ENCODE measurements at regions not wholly inside any gene's neighbourhood (a gene's known extent, or its start where the extent isn't known, plus 50 kb on each side); places are given as distances from the start of the nearest gene placed in this dataset.
A peak's percentile ranks its signal among the peaks of the same experiment; 100 is the strongest.

DNA sequence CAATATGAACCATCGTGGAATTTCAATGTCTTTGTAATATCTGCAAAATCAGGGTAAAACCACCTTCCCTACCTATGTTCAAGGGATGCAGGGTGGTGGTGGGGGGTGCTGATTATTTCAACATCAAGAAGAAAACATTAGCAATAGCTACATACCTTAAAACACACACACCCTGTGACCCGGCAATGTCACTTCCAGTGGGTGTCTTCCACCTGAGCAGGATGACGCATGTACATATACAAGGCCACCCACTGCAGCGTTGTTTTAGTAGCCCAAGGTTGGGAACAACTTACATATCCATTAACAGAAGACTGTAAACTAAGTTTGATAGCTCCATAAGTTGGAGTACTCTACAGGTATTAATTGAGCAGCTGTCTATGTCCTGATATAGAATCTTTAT is 62.6 kb upstream of the SIRPG start:
- no peaks in the 10 kb centered on the region for H3K36me3 ChIP-seq
- intact Hi-C loops (cut with DNase I) = no loop called here
- no peak for FAIRE-seq
- no peak for DNase-seq
- no peaks in the 10 kb centered on the region for H3K4me1 ChIP-seq
- H3K4me3 ChIP-seq = no peak overlapping the region
- TF ChIP-seq, protein P1, sequence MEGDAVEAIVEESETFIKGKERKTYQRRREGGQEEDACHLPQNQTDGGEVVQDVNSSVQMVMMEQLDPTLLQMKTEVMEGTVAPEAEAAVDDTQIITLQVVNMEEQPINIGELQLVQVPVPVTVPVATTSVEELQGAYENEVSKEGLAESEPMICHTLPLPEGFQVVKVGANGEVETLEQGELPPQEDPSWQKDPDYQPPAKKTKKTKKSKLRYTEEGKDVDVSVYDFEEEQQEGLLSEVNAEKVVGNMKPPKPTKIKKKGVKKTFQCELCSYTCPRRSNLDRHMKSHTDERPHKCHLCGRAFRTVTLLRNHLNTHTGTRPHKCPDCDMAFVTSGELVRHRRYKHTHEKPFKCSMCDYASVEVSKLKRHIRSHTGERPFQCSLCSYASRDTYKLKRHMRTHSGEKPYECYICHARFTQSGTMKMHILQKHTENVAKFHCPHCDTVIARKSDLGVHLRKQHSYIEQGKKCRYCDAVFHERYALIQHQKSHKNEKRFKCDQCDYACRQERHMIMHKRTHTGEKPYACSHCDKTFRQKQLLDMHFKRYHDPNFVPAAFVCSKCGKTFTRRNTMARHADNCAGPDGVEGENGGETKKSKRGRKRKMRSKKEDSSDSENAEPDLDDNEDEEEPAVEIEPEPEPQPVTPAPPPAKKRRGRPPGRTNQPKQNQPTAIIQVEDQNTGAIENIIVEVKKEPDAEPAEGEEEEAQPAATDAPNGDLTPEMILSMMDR (IDR thresholded peaks at IDR 0.05) = no peak
- no peaks in the 10 kb centered on the region for H3K9me3 ChIP-seq
- no peak for ATAC-seq
- no peak overlapping the region for H3K27ac ChIP-seq
- H3K27me3 ChIP-seq = peaks cover 0 to 4% (median 0%) of the 10 kb centered on the region in 4 donors
- WGBS, 2 donors = 69 to 77% methylated on average over 4 of the region's 4 CpGs

DNA sequence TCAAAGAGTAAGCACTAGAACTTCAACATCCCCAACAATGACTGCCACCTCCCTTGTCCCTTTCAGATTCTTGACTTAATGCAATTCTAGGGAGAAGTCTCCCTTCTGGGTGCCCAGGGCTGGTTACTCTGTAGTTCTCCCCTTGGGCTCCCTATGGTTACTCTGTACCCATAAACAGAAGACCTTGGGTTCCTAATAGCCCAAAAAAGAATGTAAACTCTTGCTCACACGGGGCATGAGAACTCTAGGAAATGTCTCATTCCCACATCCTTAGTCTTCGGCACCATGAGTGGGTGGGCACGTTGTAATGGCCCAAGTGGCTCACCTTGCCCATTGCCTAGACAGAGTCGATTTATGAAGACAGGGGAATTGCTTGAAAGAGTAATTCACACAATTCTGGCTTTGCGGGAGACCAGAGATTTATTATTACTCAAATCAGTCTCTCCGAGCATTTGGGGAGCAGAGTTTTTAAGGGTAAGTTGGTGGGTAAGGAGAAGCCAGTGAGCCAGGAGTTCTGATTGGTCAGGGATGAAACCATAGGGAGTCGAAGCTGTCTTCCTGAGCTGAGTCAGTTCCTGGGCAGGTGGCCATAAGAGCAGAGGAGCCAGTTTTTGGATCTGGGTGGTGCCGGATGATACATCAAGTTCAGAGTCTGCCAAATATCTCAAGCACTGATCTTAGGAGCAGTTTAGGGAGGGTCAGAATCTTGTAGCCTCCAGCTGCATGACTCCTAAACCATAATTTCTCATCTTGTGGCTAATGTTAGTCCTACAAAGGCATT is 61.2 kb upstream of the SIRPG start:
- intact Hi-C loops (cut with DNase I) = no loop called here
- Histone ChIP-seq H3K4me3 (no peak overlapping the region), H3K36me3 (no peaks in the 10 kb centered on the region), H3K27ac (no peak overlapping the region), H3K9me3 (no peaks in the 10 kb centered on the region), H3K27me3 (peaks cover 0 to 4% (median 0%) of the 10 kb centered on the region in 4 donors), H3K4me1 (no peaks in the 10 kb centered on the region)
- FAIRE-seq = no peak
- DNase-seq = peak in 1 of 6 donors; percentile 30
- 48 to 67% methylated on average over 8 of the region's 8 CpGs for WGBS, 2 donors
- TF ChIP-seq, protein P1 (IDR thresholded peaks at IDR 0.05) = no peak
- peak in 2 of 4 donors; percentile 38 to 58 for ATAC-seq

DNA sequence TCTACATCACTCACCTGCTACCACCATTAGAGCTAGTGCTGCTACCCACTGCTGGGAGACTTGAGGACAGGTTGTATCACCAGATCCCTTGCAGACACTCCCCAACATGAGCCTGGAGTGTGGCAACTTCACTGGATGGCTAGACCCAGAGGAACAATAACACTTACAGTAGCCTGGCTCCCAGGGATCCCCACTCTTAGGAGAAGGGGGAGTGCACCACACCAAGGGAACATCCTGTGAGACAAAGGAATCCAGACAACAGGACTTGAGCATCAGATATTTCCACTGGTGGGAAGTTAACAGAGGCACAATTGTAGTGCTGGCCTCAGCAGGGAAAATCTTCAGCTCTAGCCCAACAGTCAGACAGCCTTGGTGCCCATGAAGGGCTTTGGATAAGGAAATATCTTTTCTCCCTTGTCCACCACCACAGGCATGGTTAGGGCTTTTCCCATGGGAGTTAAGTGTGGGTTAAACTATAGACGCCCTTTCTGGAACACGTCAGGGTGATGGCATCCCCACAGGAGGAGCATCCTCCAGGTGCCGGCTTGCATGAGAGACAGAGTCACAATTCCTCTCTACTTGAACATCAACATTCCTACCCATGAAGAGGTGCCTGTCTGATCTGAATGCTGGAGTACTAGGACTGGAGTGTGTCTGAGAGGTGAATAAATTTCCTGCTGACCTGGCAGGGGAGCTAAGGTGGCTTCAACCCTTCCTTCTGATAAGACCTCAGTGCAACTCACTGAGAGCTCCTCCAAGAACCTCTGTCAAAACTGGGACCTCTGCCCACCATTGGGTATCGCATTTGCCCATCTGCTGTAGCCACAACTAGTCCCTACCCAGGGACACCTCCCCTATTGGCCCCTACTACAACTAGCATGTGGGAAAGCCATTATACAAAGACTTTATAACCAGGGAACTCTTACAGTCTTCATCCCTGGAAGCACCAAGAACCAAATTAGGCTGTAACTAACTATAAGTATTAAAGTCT is 55.4 kb upstream of the SIRPG start:
- DNase-seq (no peak), FAIRE-seq (no peak), ATAC-seq (no peak)
- WGBS, 2 donors = 72% methylated on average over 4 of the region's 4 CpGs
- intact Hi-C loops (cut with DNase I) = no loop called here
- Histone ChIP-seq H3K27me3 (peaks cover 0 to 10% (median 0%) of the 10 kb centered on the region in 4 donors), H3K4me3 (no peak overlapping the region), H3K9me3 (no peaks in the 10 kb centered on the region), H3K27ac (no peak overlapping the region), H3K4me1 (no peaks in the 10 kb centered on the region), H3K36me3 (no peaks in the 10 kb centered on the region)
- TF ChIP-seq, protein P1 (IDR thresholded peaks at IDR 0.05) = no peak

DNA sequence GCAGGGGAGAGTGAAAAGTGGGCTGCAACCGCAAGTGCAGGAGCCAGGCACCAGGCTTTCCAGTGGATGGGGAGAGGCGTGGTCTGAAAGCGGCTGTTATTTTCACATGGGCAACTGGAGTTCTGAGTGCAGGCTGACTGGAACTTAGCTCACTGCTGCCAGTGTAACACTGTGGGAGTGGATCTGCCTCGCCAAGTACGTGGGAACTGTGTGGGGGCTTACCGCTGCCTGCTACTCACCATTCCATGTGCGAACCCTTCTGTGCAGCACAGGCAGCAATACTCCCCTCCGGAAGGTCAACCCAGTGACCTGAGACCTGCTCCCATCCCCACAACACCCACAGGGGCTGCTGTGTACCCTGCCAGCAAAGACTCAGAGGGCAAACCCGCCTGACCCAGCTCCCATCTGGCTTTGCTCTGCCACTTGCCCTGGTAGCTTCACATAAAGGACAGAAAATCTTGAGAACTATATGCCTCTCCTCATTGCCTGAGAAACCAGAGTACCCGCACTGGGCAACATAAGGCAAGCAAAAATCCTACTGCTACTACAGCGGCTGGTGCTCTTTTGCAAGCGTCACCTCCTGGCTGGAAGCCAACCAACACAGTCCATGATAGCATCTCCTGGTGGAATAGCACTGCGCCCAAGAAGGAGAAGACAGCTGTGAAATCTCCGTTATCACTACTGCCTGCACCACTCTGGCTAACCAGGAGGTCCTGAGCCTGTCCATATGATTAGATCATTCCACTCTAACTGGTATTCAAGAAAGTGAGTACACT is 54.4 kb upstream of the SIRPG start:
- peaks cover 0 to 10% (median 0%) of the 10 kb centered on the region in 4 donors for H3K27me3 ChIP-seq
- no peak overlapping the region for H3K27ac ChIP-seq
- DNase-seq (no peak), FAIRE-seq (no peak), ATAC-seq (no peak)
- TF ChIP-seq, protein P1 (IDR thresholded peaks at IDR 0.05) = no peak
- no peaks in the 10 kb centered on the region for H3K9me3 ChIP-seq
- no peaks in the 10 kb centered on the region for H3K36me3 ChIP-seq
- WGBS, 2 donors = 72 to 79% methylated on average over 14 of the region's 14 CpGs
- H3K4me1 ChIP-seq = no peaks in the 10 kb centered on the region
- intact Hi-C loops (cut with DNase I) = no loop called here
- H3K4me3 ChIP-seq = no peak overlapping the region

Measured in pancreas (tissue), 10 donors.